ENCODE measurements at regions not wholly inside any gene's neighbourhood (a gene's known extent, or its start where the extent isn't known, plus 50 kb on each side); places are given as distances from the start of the nearest gene placed in this dataset.

GRCh38 chr4:124947622-124948265 lies 235.2 kb upstream of the ANKRD50 start:
- Histone ChIP-seq H3K9me3 (ENCODE audit: low read depth, low read length, poor library complexity, severe bottlenecking) (no peaks in the 10 kb centered on the region), H3K4me1 (ENCODE audit: insufficient read depth, low read length, poor library complexity, severe bottlenecking) (no peaks in the 10 kb centered on the region), H3K4me3 (ENCODE audit: low read depth, low read length, poor library complexity, severe bottlenecking) (no peak overlapping the region), H3K36me3 (ENCODE audit: insufficient read depth, low read length, poor library complexity, severe bottlenecking) (no peaks in the 10 kb centered on the region), H3K27ac (ENCODE audit: low read depth, low read length, poor library complexity, severe bottlenecking) (no peak overlapping the region), H3K27me3 (replicated peaks; ENCODE audit: insufficient read depth, low read depth, low read length, poor library complexity) (no peaks in the 10 kb centered on the region)
- TF ChIP-seq EZH2 (IDR thresholded peaks at IDR 0.05; ENCODE audit: borderline replicate concordance, low read depth, low read length, poor library complexity, severe bottlenecking): no peak
- TF ChIP-seq, protein P1, sequence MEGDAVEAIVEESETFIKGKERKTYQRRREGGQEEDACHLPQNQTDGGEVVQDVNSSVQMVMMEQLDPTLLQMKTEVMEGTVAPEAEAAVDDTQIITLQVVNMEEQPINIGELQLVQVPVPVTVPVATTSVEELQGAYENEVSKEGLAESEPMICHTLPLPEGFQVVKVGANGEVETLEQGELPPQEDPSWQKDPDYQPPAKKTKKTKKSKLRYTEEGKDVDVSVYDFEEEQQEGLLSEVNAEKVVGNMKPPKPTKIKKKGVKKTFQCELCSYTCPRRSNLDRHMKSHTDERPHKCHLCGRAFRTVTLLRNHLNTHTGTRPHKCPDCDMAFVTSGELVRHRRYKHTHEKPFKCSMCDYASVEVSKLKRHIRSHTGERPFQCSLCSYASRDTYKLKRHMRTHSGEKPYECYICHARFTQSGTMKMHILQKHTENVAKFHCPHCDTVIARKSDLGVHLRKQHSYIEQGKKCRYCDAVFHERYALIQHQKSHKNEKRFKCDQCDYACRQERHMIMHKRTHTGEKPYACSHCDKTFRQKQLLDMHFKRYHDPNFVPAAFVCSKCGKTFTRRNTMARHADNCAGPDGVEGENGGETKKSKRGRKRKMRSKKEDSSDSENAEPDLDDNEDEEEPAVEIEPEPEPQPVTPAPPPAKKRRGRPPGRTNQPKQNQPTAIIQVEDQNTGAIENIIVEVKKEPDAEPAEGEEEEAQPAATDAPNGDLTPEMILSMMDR (conservative IDR thresholded peaks at IDR 0.05; ENCODE audit: low read depth, low read length): no peak
- intact Hi-C loops (cut with micrococcal nuclease; ENCODE audit: unreplicated experiment): loop anchor here (10.0 kb wide), 1 partner anchor 233 kb away; the partner anchor contains the start of gene ANKRD50
- POLR2A ChIA-PET (ENCODE audit: low non-redundant PET): no interaction called here
- no peak for DNase-seq (ENCODE audit: low spot score)
- no TSS peak for BruUV-seq (replicated peaks)
- CTCF ChIA-PET: no interaction called here

DNA sequence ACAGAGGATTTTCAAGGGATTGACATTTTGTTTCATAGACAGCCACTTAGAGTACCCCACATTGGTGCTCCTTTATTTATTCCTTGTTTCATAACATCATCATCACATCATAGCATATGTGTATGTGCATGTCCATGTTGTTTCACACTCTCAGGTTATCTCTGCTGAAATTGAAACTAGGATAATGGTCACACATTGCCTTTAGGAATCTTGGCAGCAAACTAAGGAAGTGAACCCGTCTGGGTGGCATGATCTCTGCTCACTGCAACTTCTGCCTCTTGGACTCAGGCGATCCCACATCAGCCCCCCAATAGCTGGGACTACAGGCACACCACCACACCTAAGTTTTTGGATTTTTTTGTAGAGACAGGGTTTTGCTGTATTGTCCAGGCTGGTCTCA lies 234.2 kb upstream of the ANKRD50 start:
- intact Hi-C loops (cut with micrococcal nuclease; ENCODE audit: unreplicated experiment): loop anchor here (10.0 kb wide), 1 partner anchor 232 kb away; the partner anchor contains the start of gene ANKRD50

GRCh38 chr4:124945422-124945821 lies 232.9 kb upstream of the ANKRD50 start:
- no peak overlapping the region for H3K27ac ChIP-seq (ENCODE audit: low read depth, low read length, poor library complexity, severe bottlenecking)
- H3K4me3 ChIP-seq (ENCODE audit: low read depth, low read length, poor library complexity, severe bottlenecking): no peak overlapping the region
- no peaks in the 10 kb centered on the region for H3K9me3 ChIP-seq (ENCODE audit: low read depth, low read length, poor library complexity, severe bottlenecking)
- CTCF ChIA-PET: no interaction called here
- POLR2A ChIA-PET (ENCODE audit: low non-redundant PET): no interaction called here
- BruUV-seq (replicated peaks): no TSS peak
- no peaks in the 10 kb centered on the region for H3K27me3 ChIP-seq (replicated peaks; ENCODE audit: insufficient read depth, low read depth, low read length, poor library complexity)
- H3K36me3 ChIP-seq (ENCODE audit: insufficient read depth, low read length, poor library complexity, severe bottlenecking): no peaks in the 10 kb centered on the region
- TF ChIP-seq, protein P1 (conservative IDR thresholded peaks at IDR 0.05; ENCODE audit: low read depth, low read length): no peak
- no peak for TF ChIP-seq EZH2 (IDR thresholded peaks at IDR 0.05; ENCODE audit: borderline replicate concordance, low read depth, low read length, poor library complexity, severe bottlenecking)
- DNase-seq (ENCODE audit: low spot score): no peak
- peaks cover 6% of the 10 kb centered on the region for H3K4me1 ChIP-seq (ENCODE audit: insufficient read depth, low read length, poor library complexity, severe bottlenecking)
- intact Hi-C loops (cut with micrococcal nuclease; ENCODE audit: unreplicated experiment): loop anchor here (10.0 kb wide), 1 partner anchor 231 kb away; the partner anchor contains the start of gene ANKRD50

More for the DNA sequence above, 234.2 kb upstream of the ANKRD50 start:
- Histone ChIP-seq H3K36me3 (ENCODE audit: insufficient read depth, low read length, poor library complexity, severe bottlenecking) (no peaks in the 10 kb centered on the region), H3K27me3 (replicated peaks; ENCODE audit: insufficient read depth, low read depth, low read length, poor library complexity) (no peaks in the 10 kb centered on the region), H3K9me3 (ENCODE audit: low read depth, low read length, poor library complexity, severe bottlenecking) (no peaks in the 10 kb centered on the region), H3K4me1 (ENCODE audit: insufficient read depth, low read length, poor library complexity, severe bottlenecking) (no peaks in the 10 kb centered on the region), H3K27ac (ENCODE audit: low read depth, low read length, poor library complexity, severe bottlenecking) (no peak overlapping the region), H3K4me3 (ENCODE audit: low read depth, low read length, poor library complexity, severe bottlenecking) (no peak overlapping the region)
- CTCF ChIA-PET: no interaction called here
- TF ChIP-seq EZH2 (IDR thresholded peaks at IDR 0.05; ENCODE audit: borderline replicate concordance, low read depth, low read length, poor library complexity, severe bottlenecking): no peak
- TF ChIP-seq, protein P1 (conservative IDR thresholded peaks at IDR 0.05; ENCODE audit: low read depth, low read length): no peak
- POLR2A ChIA-PET (ENCODE audit: low non-redundant PET): no interaction called here
- DNase-seq (ENCODE audit: low spot score): no peak
- no TSS peak for BruUV-seq (replicated peaks)

All from A673 (cell line).